ENCODE measurements at regions not wholly inside any gene's neighbourhood (a gene's known extent, or its start where the extent isn't known, plus 50 kb on each side); places are given as distances from the start of the nearest gene placed in this dataset.
"Not testable (repeated sequence)": the region's sequence is repeated elsewhere in the genome, so short reads cannot be mapped to it uniquely, and the experiment has no call there.

GRCh38 chr2:57049273-57049672, 865.5 kb downstream of the CCDC85A start:
- Histone ChIP-seq H2AFZ (ENCODE audit: low read depth) (no peak overlapping the region), H3K4me2 (no peak overlapping the region), H3K9me2 (no peaks in the 10 kb centered on the region), H3K9me3 (no peaks in the 10 kb centered on the region), H3K27me3 (ENCODE audit: insufficient read depth) (no peaks in the 10 kb centered on the region), H3K4me3 (ENCODE audit: low read depth in 2 of 2, low read length in 1 of 2) (no peak overlapping the region), H4K20me1 (ENCODE audit: insufficient read depth) (no peaks in the 10 kb centered on the region), H3K4me1 (ENCODE audit: control insufficient read depth in 1 of 2, insufficient read depth in 2 of 2, low read depth in 1 of 2, low read length in 1 of 2) (no peaks in the 10 kb centered on the region), H3K79me2 (ENCODE audit: insufficient read depth) (no peaks in the 10 kb centered on the region), H3K9ac (no peak overlapping the region), H3K36me3 (replicated peaks in 1 of 2; ENCODE audit: control insufficient read depth in 1 of 2, insufficient read depth in 2 of 2, low read length in 1 of 2) (no peaks in the 10 kb centered on the region), H3K27ac (ENCODE audit: low read depth in 2 of 2, low read length in 1 of 2) (no peak overlapping the region), H3F3A (replicated peaks; ENCODE audit: insufficient read depth) (peaks cover 1% of the 10 kb centered on the region)
- ChIA-PET CTCF (no interaction called here), POLR2A (no interaction called here)
- DNase-seq: no peak
- WGBS (ENCODE audit: low lambda C conversion rate): 71% methylated on average over 3 of the region's 3 CpGs
- TF ChIP-seq EP300 (IDR thresholded peaks at IDR 0.05; ENCODE audit: borderline replicate concordance in 1 of 2, low read depth in 1 of 2, low read length in 1 of 2): no peak
- no peak for TF ChIP-seq EZH2phosphoT487 (IDR thresholded peaks at IDR 0.05; ENCODE audit: borderline replicate concordance, low read depth)

DNA sequence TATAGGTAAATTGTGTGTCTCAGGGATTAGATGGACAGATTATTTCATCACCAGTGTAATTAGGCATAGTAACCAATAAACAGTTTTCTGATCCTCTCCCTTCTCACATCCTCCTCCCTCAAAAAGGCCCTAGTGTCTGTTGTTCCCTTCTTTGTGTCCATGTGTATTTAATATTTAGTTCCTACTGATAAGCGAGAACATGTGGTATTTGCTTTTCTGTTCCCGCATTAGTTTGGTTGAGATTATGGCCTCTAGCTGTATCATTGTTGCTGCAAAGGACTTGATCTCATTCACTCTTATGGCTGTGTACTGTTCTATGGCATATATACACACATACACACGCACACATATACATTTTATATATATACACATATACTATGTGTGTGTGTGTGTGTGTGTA, 866.2 kb downstream of the CCDC85A start:
- CTCF ChIA-PET: no interaction called here
- Histone ChIP-seq H3K9me3 (no peaks in the 10 kb centered on the region), H3K27ac (ENCODE audit: low read depth in 2 of 2, low read length in 1 of 2) (no peak overlapping the region), H3F3A (replicated peaks; ENCODE audit: insufficient read depth) (peaks cover 5% of the 10 kb centered on the region), H2AFZ (ENCODE audit: low read depth) (no peak overlapping the region), H3K4me3 (ENCODE audit: low read depth in 2 of 2, low read length in 1 of 2) (no peak overlapping the region), H3K79me2 (ENCODE audit: insufficient read depth) (no peaks in the 10 kb centered on the region), H4K20me1 (ENCODE audit: insufficient read depth) (no peaks in the 10 kb centered on the region), H3K9ac (no peak overlapping the region), H3K4me1 (ENCODE audit: control insufficient read depth in 1 of 2, insufficient read depth in 2 of 2, low read depth in 1 of 2, low read length in 1 of 2) (no peaks in the 10 kb centered on the region), H3K9me2 (no peaks in the 10 kb centered on the region), H3K4me2 (no peak overlapping the region), H3K27me3 (ENCODE audit: insufficient read depth) (no peaks in the 10 kb centered on the region), H3K36me3 (replicated peaks in 1 of 2; ENCODE audit: control insufficient read depth in 1 of 2, insufficient read depth in 2 of 2, low read length in 1 of 2) (no peaks in the 10 kb centered on the region)
- 84% methylated on average over 3 of the region's 3 CpGs for WGBS (ENCODE audit: low lambda C conversion rate)
- TF ChIP-seq RFX5 (IDR thresholded peaks at IDR 0.05; ENCODE audit: low read length): no peak
- DNase-seq: no peak
- POLR2A ChIA-PET: no interaction called here

DNA sequence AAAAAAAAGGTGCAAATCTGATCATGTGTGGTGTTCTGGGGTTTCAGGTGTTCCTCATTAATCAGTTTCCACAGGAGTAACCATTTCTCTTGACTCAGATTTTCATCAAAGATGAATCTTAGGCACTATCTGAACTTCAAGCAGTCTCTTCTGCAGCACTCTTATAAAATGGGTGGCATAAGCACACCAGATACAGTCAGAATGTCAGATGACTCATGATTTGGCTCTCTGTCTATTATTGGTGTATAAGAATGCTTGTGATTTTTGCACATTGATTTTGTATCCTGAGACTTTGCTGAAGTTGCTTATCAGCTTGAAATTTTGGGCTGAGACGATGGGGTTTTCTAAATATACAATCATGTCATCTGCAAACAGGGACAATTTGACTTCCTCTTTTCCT, 882.5 kb downstream of the CCDC85A start:
- H3K4me2 ChIP-seq; H3K27ac ChIP-seq (ENCODE audit: low read depth in 2 of 2, low read length in 1 of 2); POLR2A ChIA-PET; H3K9ac ChIP-seq; H3K36me3 ChIP-seq (replicated peaks in 1 of 2; ENCODE audit: control insufficient read depth in 1 of 2, insufficient read depth in 2 of 2, low read length in 1 of 2); H3K27me3 ChIP-seq (ENCODE audit: insufficient read depth); CTCF ChIA-PET; H4K20me1 ChIP-seq (ENCODE audit: insufficient read depth); H3K9me2 ChIP-seq; H3K4me3 ChIP-seq (ENCODE audit: low read depth in 2 of 2, low read length in 1 of 2); H3K9me3 ChIP-seq; DNase-seq; H2AFZ ChIP-seq (ENCODE audit: low read depth); H3F3A ChIP-seq (replicated peaks; ENCODE audit: insufficient read depth); H3K4me1 ChIP-seq (ENCODE audit: control insufficient read depth in 1 of 2, insufficient read depth in 2 of 2, low read depth in 1 of 2, low read length in 1 of 2): not testable (repeated sequence)
- TF ChIP-seq JUND (IDR thresholded peaks at IDR 0.05): peak; percentile 29; the same call in 1 of the 2 replicates
- peak; percentile 51; the same call in 1 of the 2 replicates for TF ChIP-seq FOSL2 (IDR thresholded peaks at IDR 0.05; ENCODE audit: borderline replicate concordance, low read depth)
- TF ChIP-seq NFIC (IDR thresholded peaks at IDR 0.05; ENCODE audit: borderline replicate concordance): peak; percentile 44; the same call in 1 of the 2 replicates
- WGBS (ENCODE audit: low lambda C conversion rate): 46% methylated on average over 1 of the region's 1 CpG
- peaks cover 11% of the 10 kb centered on the region for H3K79me2 ChIP-seq (ENCODE audit: insufficient read depth)

DNA sequence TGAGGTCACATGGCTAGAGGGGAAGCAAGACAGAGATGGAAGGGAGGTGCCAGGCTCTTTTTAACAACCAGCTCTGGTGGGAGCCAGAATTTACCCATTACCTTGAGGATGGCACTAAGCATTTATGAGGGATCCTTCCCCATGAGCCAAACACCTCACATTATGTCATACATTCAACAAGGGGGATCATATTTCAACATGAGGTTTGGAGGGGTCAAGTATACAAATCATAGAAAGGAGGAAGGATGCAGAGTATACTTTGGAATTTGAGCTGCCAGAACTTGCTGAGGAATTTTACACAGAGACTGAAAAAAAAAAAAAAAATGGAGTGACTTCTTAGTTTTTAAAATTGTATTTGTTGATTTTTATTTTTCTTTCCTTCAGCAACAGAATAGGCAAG, 891.4 kb downstream of the CCDC85A start:
- H3K4me1 ChIP-seq (ENCODE audit: control insufficient read depth in 1 of 2, insufficient read depth in 2 of 2, low read depth in 1 of 2, low read length in 1 of 2): 0 out of 4 replicates have a peak, but pooled peaks cover 0 to 4% of the 10 kb centered on the region in 2 experiments

More for the DNA sequence above, 891.4 kb downstream of the CCDC85A start:
- TF ChIP-seq POLR2AphosphoS5 (IDR thresholded peaks at IDR 0.05; ENCODE audit: low read depth, low read length): no peak
- no peak for TF ChIP-seq IRF3 (IDR thresholded peaks at IDR 0.05; ENCODE audit: low read depth, low read length)
- TF ChIP-seq, protein P1, sequence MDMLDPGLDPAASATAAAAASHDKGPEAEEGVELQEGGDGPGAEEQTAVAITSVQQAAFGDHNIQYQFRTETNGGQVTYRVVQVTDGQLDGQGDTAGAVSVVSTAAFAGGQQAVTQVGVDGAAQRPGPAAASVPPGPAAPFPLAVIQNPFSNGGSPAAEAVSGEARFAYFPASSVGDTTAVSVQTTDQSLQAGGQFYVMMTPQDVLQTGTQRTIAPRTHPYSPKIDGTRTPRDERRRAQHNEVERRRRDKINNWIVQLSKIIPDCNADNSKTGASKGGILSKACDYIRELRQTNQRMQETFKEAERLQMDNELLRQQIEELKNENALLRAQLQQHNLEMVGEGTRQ (IDR thresholded peaks at IDR 0.05; ENCODE audit: borderline replicate concordance, low read depth, low read length): no peak
- no peak for TF ChIP-seq SIN3A (IDR thresholded peaks at IDR 0.05; ENCODE audit: borderline replicate concordance, low read depth, low read length)
- TF ChIP-seq EZH2phosphoT487 (IDR thresholded peaks at IDR 0.05; ENCODE audit: borderline replicate concordance, low read depth): no peak
- no peak for TF ChIP-seq MEF2A (IDR thresholded peaks at IDR 0.05; ENCODE audit: borderline replicate concordance, low read depth)
- no peak for TF ChIP-seq NFIC (IDR thresholded peaks at IDR 0.05; ENCODE audit: borderline replicate concordance)
- no peak for TF ChIP-seq ZBTB33 (IDR thresholded peaks at IDR 0.05; ENCODE audit: borderline replicate concordance, low read depth)
- TF ChIP-seq SMC3 (IDR thresholded peaks at IDR 0.05; ENCODE audit: low read depth, low read length): no peak
- Histone ChIP-seq H4K20me1 (ENCODE audit: insufficient read depth) (no peaks in the 10 kb centered on the region), H3K27ac (ENCODE audit: low read depth in 2 of 2, low read length in 1 of 2) (no peak overlapping the region), H3K9ac (no peak overlapping the region), H3K9me3 (no peaks in the 10 kb centered on the region), H3K27me3 (ENCODE audit: insufficient read depth) (no peaks in the 10 kb centered on the region), H3K79me2 (ENCODE audit: insufficient read depth) (no peaks in the 10 kb centered on the region), H3K9me2 (no peaks in the 10 kb centered on the region), H2AFZ (ENCODE audit: low read depth) (no peak overlapping the region), H3F3A (replicated peaks; ENCODE audit: insufficient read depth) (peaks cover 3% of the 10 kb centered on the region), H3K4me2 (no peak overlapping the region), H3K36me3 (replicated peaks in 1 of 2; ENCODE audit: control insufficient read depth in 1 of 2, insufficient read depth in 2 of 2, low read length in 1 of 2) (peaks cover 0 to 5% of the 10 kb centered on the region in 2 experiments), H3K4me3 (ENCODE audit: low read depth in 2 of 2, low read length in 1 of 2) (no peak overlapping the region)
- POLR2A ChIA-PET: no interaction called here
- CTCF ChIA-PET: no interaction called here
- DNase-seq: no peak
